Uterus (tissue), 3 donors: ENCODE measurements at regions not wholly inside any gene's neighbourhood (a gene's known extent, or its start where the extent isn't known, plus 50 kb on each side); places are given as distances from the start of the nearest gene placed in this dataset.

Experiments
- DNase-seq, 2 donors: peaks; one replicate each; pipeline ENCODE4 v3.0.0-alpha.2; 2019 to 2020
- H3K27ac ChIP-seq, 2 donors: fragments of 200-600 bp; sonication (generic); 1 replicate in 1 of 2; 2 replicates in 1 of 2; pipeline ENCODE4 v1.5.1; 2016 to 2018
- H3K27me3 ChIP-seq, 2 donors: fragments of 200-600 bp; sonication (generic); one replicate each; pipeline ENCODE4 v1.5.1; 2018 to 2019; ENCODE audit warnings: control low read depth in 1 of 2
- H3K36me3 ChIP-seq, 2 donors: fragments of 200-600 bp; sonication (generic); one replicate each; pipeline ENCODE4 v1.5.1; 2019; ENCODE audit warnings: control low read depth in 1 of 2
- H3K4me1 ChIP-seq, 2 donors: fragments of 200-600 bp; sonication (generic); one replicate each; pipeline ENCODE4 v1.5.1; 2018 to 2019; ENCODE audit warnings: control low read depth in 1 of 2
- H3K4me3 ChIP-seq, 2 donors: fragments of 200-600 bp; sonication (generic); 1 replicate in 1 of 2; 2 replicates in 1 of 2; pipeline ENCODE4 v1.5.1; 2018 to 2019; ENCODE audit warnings: mild to moderate bottlenecking in 1 of 2
- H3K9me3 ChIP-seq, 2 donors: fragments of 200-600 bp; sonication (generic); one replicate each; pipeline ENCODE4 v1.5.1; 2019; ENCODE audit warnings: control low read depth in 1 of 2
- POLR2A ChIP-seq, 2 donors: fragments of 450-650 bp; IDR thresholded peaks; one replicate each; pipeline ENCODE4 v1.6.1; 2016; ENCODE audit warnings: antibody characterized with exemption in 2 of 2, mild to moderate bottlenecking in 1 of 2, moderate library complexity in 1 of 2
- intact Hi-C: fragments of 100-400 bp; cut with DNase I; formaldehyde crosslinking; loops from one replicate; pipeline ENCODE4 v1.15.1; 2023; ENCODE audit warnings: low total_unique reads
- TF ChIP-seq, protein P1 (sequence below), 4 experiments: fragments of 200-600 bp in 2 of 4; fragments of 450-650 bp in 2 of 4; sonication (generic) in 2 of 4; IDR thresholded peaks; one replicate each; pipeline ENCODE4 v1.5.1; 2016 to 2019; ENCODE audit warnings: antibody characterized with exemption in 4 of 4, mild to moderate bottlenecking in 2 of 4, moderate library complexity in 1 of 4
- donor health status: DM: yes; HTN: yes; CAD: no.

DNA sequence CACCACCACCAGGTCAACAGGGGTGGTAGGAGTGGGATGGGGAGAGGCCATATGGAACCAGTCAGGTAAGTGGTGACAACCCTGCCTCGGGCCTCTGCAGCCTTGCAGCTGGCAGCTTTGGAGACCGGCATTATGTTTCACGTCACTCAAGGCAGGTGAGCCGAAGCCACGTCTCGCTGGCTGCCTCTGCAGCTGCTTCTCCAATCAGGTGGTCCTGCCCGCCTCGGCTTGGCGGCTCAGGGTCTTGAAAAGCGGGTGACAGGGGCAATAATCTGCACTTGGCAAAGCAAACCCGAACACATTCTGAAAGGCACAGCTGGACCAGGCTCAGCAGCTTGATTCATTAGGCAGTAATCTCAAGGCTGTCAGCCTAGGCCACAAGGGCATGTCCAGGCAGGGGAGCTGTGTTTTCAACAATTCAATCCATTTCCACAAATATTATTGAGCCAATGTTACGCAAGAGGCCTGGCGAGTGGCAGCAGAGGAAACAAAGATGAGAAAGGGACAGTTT is 77.4 kb upstream of the PCDH8 start:
- Histone ChIP-seq H3K9me3 (no peaks in the 10 kb centered on the region), H3K4me1 (no peaks in the 10 kb centered on the region), H3K27me3 (no peaks in the 10 kb centered on the region), H3K27ac (no peak overlapping the region), H3K36me3 (no peaks in the 10 kb centered on the region), H3K4me3 (no peak overlapping the region)
- DNase-seq: no peak
- intact Hi-C loops: no loop called here
- TF ChIP-seq POLR2A (IDR thresholded peaks at IDR 0.05): no peak
- TF ChIP-seq, protein P1, sequence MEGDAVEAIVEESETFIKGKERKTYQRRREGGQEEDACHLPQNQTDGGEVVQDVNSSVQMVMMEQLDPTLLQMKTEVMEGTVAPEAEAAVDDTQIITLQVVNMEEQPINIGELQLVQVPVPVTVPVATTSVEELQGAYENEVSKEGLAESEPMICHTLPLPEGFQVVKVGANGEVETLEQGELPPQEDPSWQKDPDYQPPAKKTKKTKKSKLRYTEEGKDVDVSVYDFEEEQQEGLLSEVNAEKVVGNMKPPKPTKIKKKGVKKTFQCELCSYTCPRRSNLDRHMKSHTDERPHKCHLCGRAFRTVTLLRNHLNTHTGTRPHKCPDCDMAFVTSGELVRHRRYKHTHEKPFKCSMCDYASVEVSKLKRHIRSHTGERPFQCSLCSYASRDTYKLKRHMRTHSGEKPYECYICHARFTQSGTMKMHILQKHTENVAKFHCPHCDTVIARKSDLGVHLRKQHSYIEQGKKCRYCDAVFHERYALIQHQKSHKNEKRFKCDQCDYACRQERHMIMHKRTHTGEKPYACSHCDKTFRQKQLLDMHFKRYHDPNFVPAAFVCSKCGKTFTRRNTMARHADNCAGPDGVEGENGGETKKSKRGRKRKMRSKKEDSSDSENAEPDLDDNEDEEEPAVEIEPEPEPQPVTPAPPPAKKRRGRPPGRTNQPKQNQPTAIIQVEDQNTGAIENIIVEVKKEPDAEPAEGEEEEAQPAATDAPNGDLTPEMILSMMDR (IDR thresholded peaks at IDR 0.05): no peak

DNA sequence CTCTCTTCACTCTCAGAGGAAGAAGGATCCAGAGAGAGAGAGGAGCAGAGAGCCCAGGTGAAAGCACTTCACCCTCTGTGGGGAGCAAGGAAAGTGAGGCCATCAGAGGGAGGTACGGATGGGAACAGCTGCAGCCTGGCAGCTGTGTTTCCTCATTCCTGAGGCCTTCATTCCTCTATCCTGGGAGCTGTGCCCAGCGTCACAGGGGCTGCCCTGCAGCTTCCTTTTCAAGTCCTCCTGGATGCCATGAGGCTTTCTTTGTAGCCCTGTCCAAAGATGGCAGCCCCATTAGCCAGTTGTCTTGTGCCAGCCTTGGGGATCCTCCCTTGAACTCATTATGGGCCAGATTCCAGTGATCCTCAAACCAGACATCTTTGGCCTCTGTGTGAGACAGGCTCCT is 76.8 kb upstream of the PCDH8 start:
- Histone ChIP-seq H3K4me3 (no peak overlapping the region), H3K9me3 (no peaks in the 10 kb centered on the region), H3K27me3 (no peaks in the 10 kb centered on the region), H3K4me1 (no peaks in the 10 kb centered on the region), H3K27ac (no peak overlapping the region), H3K36me3 (no peaks in the 10 kb centered on the region)
- DNase-seq: no peak
- intact Hi-C loops: no loop called here
- no peak for TF ChIP-seq POLR2A (IDR thresholded peaks at IDR 0.05)
- TF ChIP-seq, protein P1 (IDR thresholded peaks at IDR 0.05): no peak

DNA sequence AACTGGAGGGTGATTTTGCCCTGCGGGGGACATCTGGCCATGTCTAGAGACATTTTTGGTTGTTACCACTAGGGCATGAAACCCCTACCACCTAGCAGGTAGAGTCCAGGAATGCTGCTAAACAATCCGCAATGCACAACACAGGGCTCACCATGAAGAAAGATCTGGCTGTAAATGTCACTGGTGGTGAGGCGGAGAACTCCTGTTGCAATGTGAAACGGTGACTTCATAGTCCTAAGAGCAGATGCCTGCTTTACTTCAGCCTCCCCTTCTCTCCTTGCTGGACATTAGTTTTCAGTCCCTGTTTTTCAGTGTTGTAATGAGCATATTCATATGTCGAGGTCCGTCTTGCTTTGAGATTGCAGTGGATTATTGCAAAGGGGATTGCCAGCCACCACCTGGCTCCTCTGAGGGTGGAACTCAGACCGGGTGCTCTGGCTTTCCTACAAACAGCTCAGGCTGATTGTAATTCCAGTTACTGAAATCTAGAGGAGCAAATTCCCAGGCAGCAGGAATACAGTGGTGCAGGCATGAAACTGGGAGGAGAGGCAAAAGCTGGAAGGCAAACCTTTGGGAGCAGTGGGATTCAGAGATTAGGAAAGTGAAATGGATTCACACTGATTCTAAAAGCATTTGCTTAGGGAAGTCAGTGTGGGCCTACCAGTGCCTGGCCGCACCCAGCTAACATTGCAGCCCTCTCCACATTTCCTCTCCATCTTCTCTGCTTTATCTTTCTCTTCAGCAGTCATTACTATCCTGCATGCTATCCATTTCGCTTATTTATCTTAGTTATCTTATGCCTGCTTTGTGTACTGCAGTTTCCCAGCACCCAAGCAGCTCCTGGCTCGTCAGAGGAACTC is 76.1 kb upstream of the PCDH8 start:
- Histone ChIP-seq H3K4me1 (no peaks in the 10 kb centered on the region), H3K36me3 (no peaks in the 10 kb centered on the region), H3K9me3 (no peaks in the 10 kb centered on the region), H3K27me3 (no peaks in the 10 kb centered on the region), H3K4me3 (no peak overlapping the region), H3K27ac (no peak overlapping the region)
- DNase-seq: no peak
- TF ChIP-seq POLR2A (IDR thresholded peaks at IDR 0.05): no peak
- TF ChIP-seq, protein P1 (IDR thresholded peaks at IDR 0.05): no peak
- intact Hi-C loops: no loop called here

DNA sequence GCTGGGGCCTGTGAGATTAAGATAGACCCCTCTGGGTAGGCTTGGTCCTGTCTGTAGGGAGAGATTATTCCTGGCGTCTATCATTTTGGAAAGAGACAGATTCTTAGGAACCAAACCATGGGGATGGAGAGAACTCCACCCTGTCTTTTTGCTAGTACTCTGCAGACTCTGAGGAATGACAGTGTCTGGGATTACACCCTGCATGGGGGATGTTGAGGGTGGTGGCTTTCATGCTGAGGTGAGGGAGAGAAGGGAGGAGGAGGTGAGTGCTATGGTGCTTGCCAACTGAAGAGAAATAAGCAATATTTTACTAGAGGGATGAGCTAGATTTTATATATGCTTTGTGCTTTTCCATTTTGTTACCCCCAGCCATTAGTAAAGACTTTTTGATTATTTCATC is 74.5 kb upstream of the PCDH8 start:
- Histone ChIP-seq H3K27ac (no peak overlapping the region), H3K9me3 (no peaks in the 10 kb centered on the region), H3K4me1 (no peaks in the 10 kb centered on the region), H3K36me3 (no peaks in the 10 kb centered on the region), H3K4me3 (no peak overlapping the region), H3K27me3 (no peaks in the 10 kb centered on the region)
- no peak for TF ChIP-seq POLR2A (IDR thresholded peaks at IDR 0.05)
- TF ChIP-seq, protein P1 (IDR thresholded peaks at IDR 0.05): no peak
- DNase-seq: no peak
- intact Hi-C loops: no loop called here

DNA sequence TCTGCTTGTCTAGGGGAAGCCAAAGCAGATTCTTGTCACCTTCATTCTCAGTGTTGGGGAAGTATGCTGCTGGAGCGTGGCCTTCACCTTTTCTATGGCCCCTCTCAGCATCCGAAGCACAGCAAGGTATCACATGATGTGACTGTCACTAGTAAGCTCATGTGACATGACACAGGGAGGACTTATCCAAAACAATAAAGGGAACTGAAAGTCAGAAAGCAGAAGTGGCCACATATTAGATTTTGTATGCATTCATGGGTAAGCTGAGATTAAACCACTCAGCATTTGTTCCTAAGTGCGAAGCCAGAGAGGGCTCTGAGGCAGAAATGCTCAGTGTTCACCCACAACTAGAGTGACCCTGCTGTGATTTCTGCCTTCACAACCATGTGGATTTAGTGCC is 72.8 kb upstream of the PCDH8 start:
- no peak for DNase-seq
- TF ChIP-seq POLR2A (IDR thresholded peaks at IDR 0.05): no peak
- TF ChIP-seq, protein P1 (IDR thresholded peaks at IDR 0.05): no peak
- Histone ChIP-seq H3K27me3 (no peaks in the 10 kb centered on the region), H3K27ac (no peak overlapping the region), H3K36me3 (no peaks in the 10 kb centered on the region), H3K4me3 (no peak overlapping the region), H3K9me3 (no peaks in the 10 kb centered on the region), H3K4me1 (no peaks in the 10 kb centered on the region)
- intact Hi-C loops: no loop called here
